Esophagus muscularis mucosa (tissue), 3 donors: ENCODE measurements at regions not wholly inside any gene's neighbourhood (a gene's known extent, or its start where the extent isn't known, plus 50 kb on each side); places are given as distances from the start of the nearest gene placed in this dataset.

Source experiments
- POLR2A ChIP-seq: fragments of 450-650 bp; IDR thresholded peaks from one replicate; pipeline ENCODE4 v1.6.1; 2017; ENCODE audit warnings: antibody characterized with exemption, moderate library complexity, mild to moderate bottlenecking, low read depth
- POLR2AphosphoS5 ChIP-seq, 2 donors: sonication (generic); formaldehyde crosslinking; IDR thresholded peaks; one replicate each; pipeline ENCODE4 v1.6.1; 2017; ENCODE audit warnings: antibody characterized with exemption in 2 of 2
- TF ChIP-seq, protein P1 (sequence below), 3 experiments: fragments of 200-600 bp in 2 of 3; fragments of 450-650 bp in 1 of 3; sonication (generic) in 2 of 3; IDR thresholded peaks; one replicate each; pipeline ENCODE4 v1.5.1; 2017 to 2019; ENCODE audit warnings: antibody characterized with exemption in 3 of 3, mild to moderate bottlenecking in 2 of 3, moderate library complexity in 1 of 3

DNA sequence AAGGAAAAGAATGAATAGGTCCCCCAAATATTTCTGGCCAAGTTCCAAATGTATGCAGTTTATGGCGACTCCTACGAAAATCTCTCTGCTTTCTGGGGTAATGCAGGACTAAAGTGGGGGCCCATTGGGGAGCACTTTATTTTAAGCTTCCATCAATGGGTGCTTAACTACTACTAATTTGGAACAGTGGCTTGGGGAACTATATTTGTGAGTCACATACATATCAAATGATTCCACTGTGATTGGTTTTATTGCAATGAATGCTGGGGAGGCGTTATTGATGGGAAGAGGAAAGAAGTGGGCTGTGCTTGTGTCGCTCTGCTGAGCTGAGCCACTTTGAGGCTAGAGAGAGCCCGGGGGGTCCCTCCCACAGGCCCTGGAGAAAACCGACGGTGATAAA is 560.4 kb upstream of the SALL3 start:
- TF ChIP-seq POLR2A (no peak), POLR2AphosphoS5 (IDR thresholded peaks at IDR 0.05) (no peak)
- TF ChIP-seq, protein P1, sequence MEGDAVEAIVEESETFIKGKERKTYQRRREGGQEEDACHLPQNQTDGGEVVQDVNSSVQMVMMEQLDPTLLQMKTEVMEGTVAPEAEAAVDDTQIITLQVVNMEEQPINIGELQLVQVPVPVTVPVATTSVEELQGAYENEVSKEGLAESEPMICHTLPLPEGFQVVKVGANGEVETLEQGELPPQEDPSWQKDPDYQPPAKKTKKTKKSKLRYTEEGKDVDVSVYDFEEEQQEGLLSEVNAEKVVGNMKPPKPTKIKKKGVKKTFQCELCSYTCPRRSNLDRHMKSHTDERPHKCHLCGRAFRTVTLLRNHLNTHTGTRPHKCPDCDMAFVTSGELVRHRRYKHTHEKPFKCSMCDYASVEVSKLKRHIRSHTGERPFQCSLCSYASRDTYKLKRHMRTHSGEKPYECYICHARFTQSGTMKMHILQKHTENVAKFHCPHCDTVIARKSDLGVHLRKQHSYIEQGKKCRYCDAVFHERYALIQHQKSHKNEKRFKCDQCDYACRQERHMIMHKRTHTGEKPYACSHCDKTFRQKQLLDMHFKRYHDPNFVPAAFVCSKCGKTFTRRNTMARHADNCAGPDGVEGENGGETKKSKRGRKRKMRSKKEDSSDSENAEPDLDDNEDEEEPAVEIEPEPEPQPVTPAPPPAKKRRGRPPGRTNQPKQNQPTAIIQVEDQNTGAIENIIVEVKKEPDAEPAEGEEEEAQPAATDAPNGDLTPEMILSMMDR (IDR thresholded peaks at IDR 0.05), result no peak
